Upper lobe of right lung (tissue), 1 donor: ENCODE measurements at regions not wholly inside any gene's neighbourhood (a gene's known extent, or its start where the extent isn't known, plus 50 kb on each side); places are given as distances from the start of the nearest gene placed in this dataset.

Experiments
- ATAC-seq: fragments of 200-7000 bp; cut with Tn5 transposase; one replicate; pipeline ENCODE4 v1.9.1; 2020; ENCODE audit warnings: mild to moderate bottlenecking, moderate library complexity
- DNase-seq: peaks from one replicate; pipeline ENCODE4 v3.0.0-alpha.2; 2020
- H3K27ac ChIP-seq: fragments of 200-600 bp; one replicate; pipeline ENCODE4 v1.8.0; 2022
- H3K27me3 ChIP-seq: fragments of 200-600 bp; one replicate; pipeline ENCODE4 v1.8.0; 2022; ENCODE audit warnings: mild to moderate bottlenecking
- H3K36me3 ChIP-seq: fragments of 200-600 bp; one replicate; pipeline ENCODE4 v1.8.0; 2022
- H3K4me1 ChIP-seq: fragments of 200-600 bp; one replicate; pipeline ENCODE4 v1.8.0; 2022
- H3K4me3 ChIP-seq: fragments of 200-600 bp; one replicate; pipeline ENCODE4 v1.8.0; 2022; ENCODE audit warnings: mild to moderate bottlenecking
- H3K9me3 ChIP-seq: fragments of 200-600 bp; one replicate; pipeline ENCODE4 v1.8.0; 2022
- intact Hi-C: fragments of 100-400 bp; cut with DNase I; formaldehyde crosslinking; loops from one replicate; pipeline ENCODE4 v1.11.0; 2022
- TF ChIP-seq, protein P1 (sequence below): fragments of 200-600 bp; IDR thresholded peaks from one replicate; pipeline ENCODE4 v1.8.0; 2022; ENCODE audit warnings: antibody characterized with exemption
- donor health status: DM: no; HTN: yes; CAD: no; lungs with severe emphysema.

DNA sequence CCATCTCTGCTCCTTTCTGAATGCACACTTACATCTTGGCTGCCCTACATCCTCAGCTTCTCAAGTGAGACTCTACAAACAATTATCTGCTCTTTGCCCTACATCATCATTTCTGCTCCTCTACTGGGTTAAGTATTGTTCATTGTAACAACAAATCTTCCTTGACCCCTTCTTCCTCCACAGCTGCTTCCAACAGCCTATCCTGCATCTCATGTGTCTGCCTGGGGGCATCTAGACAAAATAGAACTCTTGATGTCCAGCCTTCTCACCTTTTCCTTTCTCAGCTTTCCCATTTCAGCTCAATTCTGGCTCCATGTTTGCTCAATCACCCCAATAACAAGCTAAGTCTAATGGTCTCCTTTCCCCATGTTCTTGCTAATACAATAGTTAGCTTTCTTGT, 509.8 kb downstream of the DIRAS2 start:
- Histone ChIP-seq H3K27me3 (no peaks in the 10 kb centered on the region), H3K27ac (no peak overlapping the region), H3K4me3 (no peak overlapping the region), H3K36me3 (no peaks in the 10 kb centered on the region), H3K4me1 (no peaks in the 10 kb centered on the region), H3K9me3 (no peaks in the 10 kb centered on the region)
- intact Hi-C loops = no loop called here
- ATAC-seq (no peak), DNase-seq (no peak)
- TF ChIP-seq, protein P1, sequence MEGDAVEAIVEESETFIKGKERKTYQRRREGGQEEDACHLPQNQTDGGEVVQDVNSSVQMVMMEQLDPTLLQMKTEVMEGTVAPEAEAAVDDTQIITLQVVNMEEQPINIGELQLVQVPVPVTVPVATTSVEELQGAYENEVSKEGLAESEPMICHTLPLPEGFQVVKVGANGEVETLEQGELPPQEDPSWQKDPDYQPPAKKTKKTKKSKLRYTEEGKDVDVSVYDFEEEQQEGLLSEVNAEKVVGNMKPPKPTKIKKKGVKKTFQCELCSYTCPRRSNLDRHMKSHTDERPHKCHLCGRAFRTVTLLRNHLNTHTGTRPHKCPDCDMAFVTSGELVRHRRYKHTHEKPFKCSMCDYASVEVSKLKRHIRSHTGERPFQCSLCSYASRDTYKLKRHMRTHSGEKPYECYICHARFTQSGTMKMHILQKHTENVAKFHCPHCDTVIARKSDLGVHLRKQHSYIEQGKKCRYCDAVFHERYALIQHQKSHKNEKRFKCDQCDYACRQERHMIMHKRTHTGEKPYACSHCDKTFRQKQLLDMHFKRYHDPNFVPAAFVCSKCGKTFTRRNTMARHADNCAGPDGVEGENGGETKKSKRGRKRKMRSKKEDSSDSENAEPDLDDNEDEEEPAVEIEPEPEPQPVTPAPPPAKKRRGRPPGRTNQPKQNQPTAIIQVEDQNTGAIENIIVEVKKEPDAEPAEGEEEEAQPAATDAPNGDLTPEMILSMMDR = no peak

DNA sequence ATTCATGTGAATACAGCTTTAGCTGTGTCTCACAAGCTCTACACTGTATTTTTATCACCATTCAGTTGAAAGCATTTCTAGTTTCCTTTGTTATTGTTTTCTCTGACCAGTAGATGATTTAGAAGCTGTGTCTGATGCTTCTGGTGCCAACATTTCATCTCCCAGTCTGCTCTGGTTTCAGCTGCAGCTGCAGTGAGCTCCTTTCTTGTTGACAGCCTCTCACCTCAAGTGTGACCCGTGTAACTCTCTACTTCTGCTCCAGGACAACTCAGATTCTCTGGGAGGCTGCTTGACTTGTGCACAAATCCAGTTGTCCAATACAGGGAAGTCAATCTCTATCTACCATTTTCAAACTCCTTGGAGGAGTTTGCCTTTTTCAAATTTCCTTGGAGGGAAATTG, 504.8 kb downstream of the DIRAS2 start:
- Histone ChIP-seq H3K4me1 (no peaks in the 10 kb centered on the region), H3K27me3 (peaks cover 4% of the 10 kb centered on the region), H3K27ac (no peak overlapping the region), H3K36me3 (no peaks in the 10 kb centered on the region), H3K9me3 (no peaks in the 10 kb centered on the region), H3K4me3 (no peak overlapping the region)
- intact Hi-C loops = no loop called here
- DNase-seq (no peak), ATAC-seq (no peak)
- TF ChIP-seq, protein P1 = no peak

DNA sequence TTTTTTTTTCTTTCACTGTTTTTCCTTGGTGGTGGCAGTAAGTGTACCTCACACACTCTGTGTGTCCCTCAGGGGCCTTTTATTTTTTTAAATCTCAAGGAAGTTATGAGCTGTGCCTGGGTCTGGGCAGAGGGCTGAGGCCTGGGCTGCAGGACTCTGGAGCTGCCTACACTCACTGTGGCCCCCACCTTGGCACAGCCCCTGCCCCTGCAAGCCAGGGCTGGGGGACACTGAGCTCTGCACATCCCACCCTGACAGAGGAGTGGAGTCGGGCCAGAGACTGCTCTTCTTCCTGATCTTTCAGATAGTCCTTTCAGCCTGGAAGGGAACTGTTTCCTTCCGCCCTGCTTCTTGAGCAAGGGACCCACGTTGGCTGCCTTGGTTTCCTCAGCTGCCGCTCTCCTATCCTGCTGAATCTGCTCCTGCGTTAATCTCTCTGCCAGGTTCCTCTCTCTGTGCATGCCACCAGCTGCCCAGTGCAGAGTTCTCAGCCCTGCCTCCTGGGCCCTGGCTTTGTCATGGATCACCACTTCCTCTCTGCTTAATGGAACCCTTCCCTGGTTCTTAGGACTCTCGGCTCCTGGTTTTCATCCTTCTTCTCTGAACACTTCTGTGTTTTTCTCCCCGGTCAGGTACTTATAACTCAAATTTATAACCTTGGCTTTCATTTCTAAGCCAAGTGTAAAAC, 502.3 kb downstream of the DIRAS2 start:
- intact Hi-C loops = no loop called here
- ATAC-seq = peak; percentile 26
- H3K4me1 ChIP-seq = no peaks in the 10 kb centered on the region
- TF ChIP-seq, protein P1 = no peak
- peaks cover 4% of the 10 kb centered on the region for H3K27me3 ChIP-seq
- H3K27ac ChIP-seq = no peak overlapping the region
- no peaks in the 10 kb centered on the region for H3K9me3 ChIP-seq
- no peak overlapping the region for H3K4me3 ChIP-seq
- H3K36me3 ChIP-seq = no peaks in the 10 kb centered on the region
- DNase-seq = no peak

DNA sequence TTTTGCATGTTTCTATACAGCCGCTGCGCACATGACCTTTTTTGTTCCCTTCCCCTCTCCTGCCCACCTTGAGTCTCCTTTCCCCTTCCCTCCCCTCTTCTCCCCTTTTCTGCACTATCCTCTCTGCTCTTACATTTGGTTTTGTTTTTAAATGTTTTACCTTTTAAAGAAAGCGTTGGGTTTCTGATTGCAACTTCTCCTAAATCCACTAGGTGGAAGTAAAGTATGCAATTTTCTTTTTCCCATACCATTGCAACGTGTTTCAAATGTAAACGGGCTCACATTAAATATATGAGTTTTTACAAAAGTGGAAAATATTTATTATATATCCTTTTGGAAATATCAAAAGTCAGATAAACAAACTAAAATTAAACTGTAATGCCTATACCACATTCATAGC, 500.9 kb downstream of the DIRAS2 start:
- H3K9me3 ChIP-seq = no peaks in the 10 kb centered on the region
- intact Hi-C loops = no loop called here
- no peak for DNase-seq
- peak; percentile 40 for ATAC-seq
- H3K4me3 ChIP-seq = no peak overlapping the region
- peaks cover 4% of the 10 kb centered on the region for H3K27me3 ChIP-seq
- TF ChIP-seq, protein P1 = peak; percentile 50
- no peaks in the 10 kb centered on the region for H3K4me1 ChIP-seq
- no peaks in the 10 kb centered on the region for H3K36me3 ChIP-seq
- H3K27ac ChIP-seq = no peak overlapping the region

DNA sequence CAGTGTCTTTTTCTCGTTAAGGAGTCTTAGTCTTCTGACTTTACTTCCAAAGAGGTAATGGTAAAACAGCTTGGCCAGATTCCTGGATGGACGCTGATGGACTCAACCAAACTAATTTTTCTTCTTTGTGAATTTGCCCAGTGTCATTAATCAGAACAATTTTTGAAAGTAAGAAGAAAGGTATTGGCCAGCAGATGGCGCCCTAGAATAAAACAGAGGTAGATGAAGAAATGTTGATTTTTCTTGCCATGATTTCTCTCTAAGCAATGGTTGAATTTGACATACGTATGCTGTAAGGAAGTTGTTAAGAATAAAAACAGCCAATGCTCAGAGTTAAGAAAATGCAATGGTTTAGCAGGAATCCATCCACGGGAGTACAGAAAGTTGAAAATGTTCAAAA, 500.0 kb downstream of the DIRAS2 start:
- DNase-seq = no peak

More for the DNA sequence above, 500.0 kb downstream of the DIRAS2 start:
- Histone ChIP-seq H3K27ac (no peak overlapping the region), H3K9me3 (no peaks in the 10 kb centered on the region), H3K4me3 (no peak overlapping the region), H3K4me1 (no peaks in the 10 kb centered on the region), H3K27me3 (peaks cover 4% of the 10 kb centered on the region), H3K36me3 (no peaks in the 10 kb centered on the region)
- TF ChIP-seq, protein P1 = peak; percentile 64
- intact Hi-C loops = no loop called here
- ATAC-seq = peak; percentile 67
